H1 (cell line): ENCODE measurements at regions not wholly inside any gene's neighbourhood (a gene's known extent, or its start where the extent isn't known, plus 50 kb on each side); places are given as distances from the start of the nearest gene placed in this dataset.

Experiments
- CEBPB ChIP-seq: IDR thresholded peaks from 2 replicates; pipeline ENCODE4 v1.6.1; 2012; ENCODE audit warnings: low read depth, low read length
- CREB1 ChIP-seq: IDR thresholded peaks from 2 replicates; pipeline ENCODE4 v1.6.1; 2012; ENCODE audit warnings: inconsistent platforms
- EP300 ChIP-seq, 2 experiments: IDR thresholded peaks; 1 replicate in 1 of 2; 2 replicates in 1 of 2; pipeline ENCODE4 v1.6.1; 2011 to 2012; ENCODE audit warnings: low read depth in 2 of 2, low read length in 2 of 2, mild to moderate bottlenecking in 2 of 2, borderline replicate concordance in 1 of 2, inconsistent platforms in 1 of 2, moderate library complexity in 1 of 2
- JUND ChIP-seq: IDR thresholded peaks from 2 replicates; pipeline ENCODE4 v1.6.1; 2011; ENCODE audit warnings: mild to moderate bottlenecking, improper control_type of control experiment, low read length
- MAFK ChIP-seq: IDR thresholded peaks from 2 replicates; pipeline ENCODE4 v1.6.1; 2012; ENCODE audit warnings: low read depth, mild to moderate bottlenecking, improper control_type of control experiment, low read length
- RNF2 ChIP-seq: fragments of 200-900, 300-1000 bp; sonication (generic); IDR thresholded peaks from 2 replicates; pipeline ENCODE4 v1.7.1; 2016; ENCODE audit warnings: borderline replicate concordance, low read depth, mild to moderate bottlenecking, antibody characterized with exemption, low read length; ENCODE audit not compliant: poor library complexity, severe bottlenecking; ENCODE audit errors: missing control alignments
- SIN3A ChIP-seq, 2 experiments: IDR thresholded peaks in 1 of 2; conservative IDR thresholded peaks in 1 of 2; 2 replicates each; pipeline ENCODE4 v1.6.1; 2011 to 2012; ENCODE audit warnings: low read length in 2 of 2, improper control_type of control experiment in 1 of 2, low read depth in 1 of 2, mild to moderate bottlenecking in 1 of 2
- TAF1 ChIP-seq: IDR thresholded peaks from 2 replicates; pipeline ENCODE4 v1.6.1; 2011; ENCODE audit warnings: mild to moderate bottlenecking, low read depth, low read length
- YY1 ChIP-seq: IDR thresholded peaks from 2 replicates; pipeline ENCODE4 v1.6.1; 2011; ENCODE audit warnings: low read depth, mild to moderate bottlenecking, low read length
- TF ChIP-seq, protein P1 (sequence below), 3 experiments: IDR thresholded peaks; 1 replicate in 2 of 3; 2 replicates in 1 of 3; pipeline versions ENCODE4 v1.5.1 to v1.6.1; 2011; ENCODE audit warnings: low read length in 3 of 3, mild to moderate bottlenecking in 3 of 3, inconsistent platforms in 2 of 3, low read depth in 1 of 3, moderate library complexity in 1 of 3; ENCODE audit not compliant: insufficient read depth in 1 of 3; ENCODE audit errors: control extremely low read depth in 1 of 3

- no peak for TF ChIP-seq CREB1
- no peak for TF ChIP-seq RNF2
- no peak for TF ChIP-seq MAFK
- TF ChIP-seq, protein P1, sequence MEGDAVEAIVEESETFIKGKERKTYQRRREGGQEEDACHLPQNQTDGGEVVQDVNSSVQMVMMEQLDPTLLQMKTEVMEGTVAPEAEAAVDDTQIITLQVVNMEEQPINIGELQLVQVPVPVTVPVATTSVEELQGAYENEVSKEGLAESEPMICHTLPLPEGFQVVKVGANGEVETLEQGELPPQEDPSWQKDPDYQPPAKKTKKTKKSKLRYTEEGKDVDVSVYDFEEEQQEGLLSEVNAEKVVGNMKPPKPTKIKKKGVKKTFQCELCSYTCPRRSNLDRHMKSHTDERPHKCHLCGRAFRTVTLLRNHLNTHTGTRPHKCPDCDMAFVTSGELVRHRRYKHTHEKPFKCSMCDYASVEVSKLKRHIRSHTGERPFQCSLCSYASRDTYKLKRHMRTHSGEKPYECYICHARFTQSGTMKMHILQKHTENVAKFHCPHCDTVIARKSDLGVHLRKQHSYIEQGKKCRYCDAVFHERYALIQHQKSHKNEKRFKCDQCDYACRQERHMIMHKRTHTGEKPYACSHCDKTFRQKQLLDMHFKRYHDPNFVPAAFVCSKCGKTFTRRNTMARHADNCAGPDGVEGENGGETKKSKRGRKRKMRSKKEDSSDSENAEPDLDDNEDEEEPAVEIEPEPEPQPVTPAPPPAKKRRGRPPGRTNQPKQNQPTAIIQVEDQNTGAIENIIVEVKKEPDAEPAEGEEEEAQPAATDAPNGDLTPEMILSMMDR (IDR thresholded peaks at IDR 0.05; ENCODE audit: control extremely low read depth in 1 of 3, insufficient read depth in 1 of 3, low read depth in 1 of 3, low read length in 3 of 3) = no peak
- TF ChIP-seq YY1 = no peak
- TF ChIP-seq EP300 (IDR thresholded peaks at IDR 0.05; ENCODE audit: borderline replicate concordance in 1 of 2, low read depth in 2 of 2, low read length in 2 of 2) = no peak
- no peak for TF ChIP-seq CEBPB
- TF ChIP-seq JUND = no peak
- TF ChIP-seq TAF1 = no peak
- TF ChIP-seq SIN3A (conservative IDR thresholded peaks at IDR 0.05 in 1 of 2, IDR thresholded peaks at IDR 0.05 in 1 of 2; ENCODE audit: low read depth in 1 of 2, low read length in 2 of 2) = no peak
Observed at GRCh38 chr6:22026164-22026678, 270.6 kb downstream of the PRL start.
